Panc1 (cell line): ENCODE measurements at regions not wholly inside any gene's neighbourhood (a gene's known extent, or its start where the extent isn't known, plus 50 kb on each side); places are given as distances from the start of the nearest gene placed in this dataset.

Source experiments
- ATAC-seq: fragments of 200-7000 bp; cut with Tn5 transposase; 2 replicates; pipeline ENCODE4 v1.9.1; 2020; ENCODE audit warnings: mild to moderate bottlenecking, moderate library complexity
- BruUV-seq: library from RNA; stranded (reverse); fragments of 400-500 nt; replicated peaks from 2 replicates; lab custom pipeline; 2021; lab: Mats Ljungman, UMichigan
- CTCF ChIA-PET: fragments of 300-600 bp; sonication (Branson Sonifier 250); formaldehyde crosslinking; loops from one replicate; lab custom pipeline; 2022; ENCODE audit warnings: antibody characterized with exemption; lab: Charles Lee
- POLR2A ChIA-PET: fragments of 300-600 bp; sonication (Branson Sonifier 250); formaldehyde crosslinking; loops from one replicate; lab custom pipeline; 2022; ENCODE audit warnings: antibody characterized with exemption; lab: Charles Lee
- DNase-seq: peaks from one replicate; pipeline ENCODE4 v3.0.0-alpha.2; 2010; ENCODE audit warnings: low read depth, low spot score
- H3K27ac ChIP-seq: 2 replicates; pipeline ENCODE4 v1.5.1; 2011; ENCODE audit warnings: mild to moderate bottlenecking, low read length, inconsistent platforms
- H3K27me3 ChIP-seq: fragments of 200-500 bp; sonication (Bioruptor generic); 2 replicates; pipeline ENCODE4 v1.6.0; 2014; ENCODE audit warnings: low read length, inconsistent platforms; ENCODE audit not compliant: control insufficient read depth, insufficient read depth
- H3K36me3 ChIP-seq: fragments of 200-500 bp; sonication (Bioruptor generic); 2 replicates; pipeline ENCODE4 v1.5.1; 2014; ENCODE audit warnings: inconsistent platforms, mild to moderate bottlenecking, low read length, moderate library complexity; ENCODE audit not compliant: control insufficient read depth, insufficient read depth
- H3K4me1 ChIP-seq: 2 replicates; pipeline ENCODE4 v1.5.1; 2011; ENCODE audit warnings: inconsistent platforms, mild to moderate bottlenecking, low read length, moderate library complexity; ENCODE audit not compliant: control insufficient read depth, insufficient read depth
- H3K4me3 ChIP-seq, 2 experiments: 2 replicates each; pipeline ENCODE4 v1.5.1; 2011 to 2012; ENCODE audit warnings: low read depth in 2 of 2, low read length in 2 of 2, mild to moderate bottlenecking in 2 of 2, inconsistent platforms in 1 of 2, moderate library complexity in 1 of 2
- H3K9me3 ChIP-seq: fragments of 200-500 bp; sonication (Bioruptor generic); 2 replicates; pipeline ENCODE4 v1.5.1; 2014; ENCODE audit warnings: low read depth, mild to moderate bottlenecking, inconsistent platforms, low read length, moderate library complexity; ENCODE audit not compliant: control insufficient read depth, insufficient read depth
- POLR2AphosphoS5 ChIP-seq: IDR thresholded peaks from 2 replicates; pipeline ENCODE4 v1.6.1; 2012; ENCODE audit warnings: mild to moderate bottlenecking, low read depth, low read length, moderate library complexity
- SIN3A ChIP-seq: IDR thresholded peaks from 2 replicates; pipeline ENCODE4 v1.6.1; 2012; ENCODE audit warnings: low read depth, mild to moderate bottlenecking, low read length, moderate library complexity, borderline replicate concordance; ENCODE audit not compliant: insufficient read depth
- TCF7L2 ChIP-seq: IDR thresholded peaks from 2 replicates; pipeline ENCODE4 v1.6.1; 2011; ENCODE audit warnings: mild to moderate bottlenecking, low read depth, low read length, inconsistent platforms
- in situ Hi-C: cut with HindIII; loops from 2 replicates; pipeline ENCODE4 v1.10.0; 2016; ENCODE audit warnings: low sequenced_read_pairs, low pct_unique_long_range_greater_than_20kb
- intact Hi-C: fragments of 100-400 bp; cut with micrococcal nuclease; formaldehyde crosslinking; loops from one replicate; pipeline ENCODE4 v1.10.0; 2022; ENCODE audit not compliant: unreplicated experiment
- TF ChIP-seq, protein P1 (sequence below), 2 experiments: IDR thresholded peaks; 2 replicates each; pipeline ENCODE4 v1.6.1; 2011 to 2012; ENCODE audit warnings: low read depth in 2 of 2, control low read depth in 1 of 2, low read length in 1 of 2, mild to moderate bottlenecking in 1 of 2, moderate library complexity in 1 of 2; ENCODE audit not compliant: insufficient read depth in 1 of 2
- TF ChIP-seq, protein P2 (sequence below): fragments of 450-650 bp; IDR thresholded peaks from 2 replicates; pipeline ENCODE4 v1.5.1; 2017; ENCODE audit warnings: mild to moderate bottlenecking

DNA sequence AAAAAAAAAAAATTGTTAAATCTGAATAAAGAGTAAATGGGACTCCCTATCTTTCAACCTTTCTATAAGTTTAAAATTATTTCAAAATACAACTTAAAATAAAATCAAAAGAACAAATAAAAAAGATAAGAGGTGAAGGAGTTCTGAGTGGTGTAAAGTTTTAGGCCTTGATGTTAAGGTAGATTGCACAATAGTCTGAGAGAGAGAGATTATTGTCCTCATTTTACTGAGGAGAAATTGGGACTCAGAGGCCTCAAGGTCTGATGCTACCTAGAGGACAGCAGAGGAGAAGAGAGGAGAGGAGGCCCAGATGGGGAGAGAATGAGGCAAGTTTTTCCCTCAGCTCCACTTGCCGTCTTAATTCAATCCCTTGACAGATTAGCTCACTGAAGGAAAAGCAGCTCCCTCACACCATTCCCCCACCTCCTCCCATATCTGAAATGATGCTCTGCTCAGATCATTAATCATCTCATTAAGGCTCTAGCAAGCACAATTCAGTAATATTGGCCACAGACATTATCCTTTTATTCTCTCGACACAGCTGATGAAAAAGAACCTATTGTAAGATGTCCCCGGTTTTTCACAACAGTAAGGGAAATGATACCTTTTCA, 106.3 kb upstream of the PTPN13 start:
- ATAC-seq = no peak
- no peaks in the 10 kb centered on the region for H3K27me3 ChIP-seq
- in situ Hi-C loops = no loop called here
- TF ChIP-seq POLR2AphosphoS5 (no peak), SIN3A (no peak), TCF7L2 (no peak)
- TF ChIP-seq, protein P1, sequence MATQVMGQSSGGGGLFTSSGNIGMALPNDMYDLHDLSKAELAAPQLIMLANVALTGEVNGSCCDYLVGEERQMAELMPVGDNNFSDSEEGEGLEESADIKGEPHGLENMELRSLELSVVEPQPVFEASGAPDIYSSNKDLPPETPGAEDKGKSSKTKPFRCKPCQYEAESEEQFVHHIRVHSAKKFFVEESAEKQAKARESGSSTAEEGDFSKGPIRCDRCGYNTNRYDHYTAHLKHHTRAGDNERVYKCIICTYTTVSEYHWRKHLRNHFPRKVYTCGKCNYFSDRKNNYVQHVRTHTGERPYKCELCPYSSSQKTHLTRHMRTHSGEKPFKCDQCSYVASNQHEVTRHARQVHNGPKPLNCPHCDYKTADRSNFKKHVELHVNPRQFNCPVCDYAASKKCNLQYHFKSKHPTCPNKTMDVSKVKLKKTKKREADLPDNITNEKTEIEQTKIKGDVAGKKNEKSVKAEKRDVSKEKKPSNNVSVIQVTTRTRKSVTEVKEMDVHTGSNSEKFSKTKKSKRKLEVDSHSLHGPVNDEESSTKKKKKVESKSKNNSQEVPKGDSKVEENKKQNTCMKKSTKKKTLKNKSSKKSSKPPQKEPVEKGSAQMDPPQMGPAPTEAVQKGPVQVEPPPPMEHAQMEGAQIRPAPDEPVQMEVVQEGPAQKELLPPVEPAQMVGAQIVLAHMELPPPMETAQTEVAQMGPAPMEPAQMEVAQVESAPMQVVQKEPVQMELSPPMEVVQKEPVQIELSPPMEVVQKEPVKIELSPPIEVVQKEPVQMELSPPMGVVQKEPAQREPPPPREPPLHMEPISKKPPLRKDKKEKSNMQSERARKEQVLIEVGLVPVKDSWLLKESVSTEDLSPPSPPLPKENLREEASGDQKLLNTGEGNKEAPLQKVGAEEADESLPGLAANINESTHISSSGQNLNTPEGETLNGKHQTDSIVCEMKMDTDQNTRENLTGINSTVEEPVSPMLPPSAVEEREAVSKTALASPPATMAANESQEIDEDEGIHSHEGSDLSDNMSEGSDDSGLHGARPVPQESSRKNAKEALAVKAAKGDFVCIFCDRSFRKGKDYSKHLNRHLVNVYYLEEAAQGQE (IDR thresholded peaks at IDR 0.05; ENCODE audit: insufficient read depth in 1 of 2, low read depth in 2 of 2, low read length in 1 of 2) = no peak
- TF ChIP-seq, protein P2, sequence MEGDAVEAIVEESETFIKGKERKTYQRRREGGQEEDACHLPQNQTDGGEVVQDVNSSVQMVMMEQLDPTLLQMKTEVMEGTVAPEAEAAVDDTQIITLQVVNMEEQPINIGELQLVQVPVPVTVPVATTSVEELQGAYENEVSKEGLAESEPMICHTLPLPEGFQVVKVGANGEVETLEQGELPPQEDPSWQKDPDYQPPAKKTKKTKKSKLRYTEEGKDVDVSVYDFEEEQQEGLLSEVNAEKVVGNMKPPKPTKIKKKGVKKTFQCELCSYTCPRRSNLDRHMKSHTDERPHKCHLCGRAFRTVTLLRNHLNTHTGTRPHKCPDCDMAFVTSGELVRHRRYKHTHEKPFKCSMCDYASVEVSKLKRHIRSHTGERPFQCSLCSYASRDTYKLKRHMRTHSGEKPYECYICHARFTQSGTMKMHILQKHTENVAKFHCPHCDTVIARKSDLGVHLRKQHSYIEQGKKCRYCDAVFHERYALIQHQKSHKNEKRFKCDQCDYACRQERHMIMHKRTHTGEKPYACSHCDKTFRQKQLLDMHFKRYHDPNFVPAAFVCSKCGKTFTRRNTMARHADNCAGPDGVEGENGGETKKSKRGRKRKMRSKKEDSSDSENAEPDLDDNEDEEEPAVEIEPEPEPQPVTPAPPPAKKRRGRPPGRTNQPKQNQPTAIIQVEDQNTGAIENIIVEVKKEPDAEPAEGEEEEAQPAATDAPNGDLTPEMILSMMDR = no peak
- POLR2A ChIA-PET = no interaction called here
- no peaks in the 10 kb centered on the region for H3K36me3 ChIP-seq
- CTCF ChIA-PET = no interaction called here
- DNase-seq = no peak
- intact Hi-C loops = no loop called here
- H3K4me3 ChIP-seq = no peak overlapping the region
- no peaks in the 10 kb centered on the region for H3K9me3 ChIP-seq
- H3K27ac ChIP-seq = no peak overlapping the region
- BruUV-seq = no TSS peak
- no peaks in the 10 kb centered on the region for H3K4me1 ChIP-seq

DNA sequence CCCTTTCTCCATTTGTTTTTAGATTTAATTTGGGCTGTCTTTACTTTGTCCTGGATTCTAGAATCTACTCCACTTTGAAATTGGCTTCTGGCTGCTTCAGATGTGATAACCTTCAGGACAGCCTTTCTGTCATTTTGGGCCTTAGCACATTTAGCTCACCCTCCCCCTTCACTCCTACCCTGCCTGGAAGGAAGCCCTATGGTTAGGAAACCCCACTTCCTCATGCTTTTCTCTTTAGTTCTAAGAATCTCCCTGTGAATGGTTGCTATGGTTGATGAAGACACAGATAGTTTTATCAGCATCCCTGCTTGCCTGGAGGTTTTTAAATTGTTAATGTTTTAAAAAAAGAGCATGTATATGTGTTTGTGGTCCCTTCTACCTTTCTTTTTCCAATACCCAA, 100.7 kb upstream of the PTPN13 start:
- Histone ChIP-seq H3K9me3 (no peaks in the 10 kb centered on the region), H3K36me3 (no peaks in the 10 kb centered on the region), H3K27me3 (no peaks in the 10 kb centered on the region), H3K4me3 (no peak overlapping the region), H3K4me1 (no peaks in the 10 kb centered on the region), H3K27ac (no peak overlapping the region)
- POLR2A ChIA-PET = no interaction called here
- CTCF ChIA-PET = no interaction called here
- DNase-seq (no peak), ATAC-seq (no peak)
- TF ChIP-seq SIN3A = no peak
- TF ChIP-seq, protein P2 = no peak
- no peak for TF ChIP-seq TCF7L2
- TF ChIP-seq, protein P1 (IDR thresholded peaks at IDR 0.05; ENCODE audit: insufficient read depth in 1 of 2, low read depth in 2 of 2, low read length in 1 of 2) = no peak
- no peak for TF ChIP-seq POLR2AphosphoS5
- intact Hi-C loops (no loop called here), in situ Hi-C loops (no loop called here)
- BruUV-seq = no TSS peak
